Neural cell (in vitro differentiated cells): ENCODE measurements at regions not wholly inside any gene's neighbourhood (a gene's known extent, or its start where the extent isn't known, plus 50 kb on each side); places are given as distances from the start of the nearest gene placed in this dataset.

Experiments
- CTCF ChIP-seq: fragments of 450-650 bp; IDR thresholded peaks from 2 replicates; pipeline ENCODE4 v1.5.1; 2014; ENCODE audit warnings: antibody characterized with exemption, mild to moderate bottlenecking, moderate library complexity; ENCODE audit not compliant: poor library complexity, severe bottlenecking
- EP300 ChIP-seq: fragments of 450-650 bp; conservative IDR thresholded peaks from 2 replicates; pipeline ENCODE4 v1.6.1; 2014; ENCODE audit warnings: antibody characterized with exemption, mild to moderate bottlenecking, moderate library complexity; ENCODE audit not compliant: poor library complexity, severe bottlenecking
- MXI1 ChIP-seq: fragments of 450-650 bp; conservative IDR thresholded peaks from 2 replicates; pipeline ENCODE4 v1.6.1; 2014; ENCODE audit warnings: antibody characterized with exemption, mild to moderate bottlenecking; ENCODE audit not compliant: poor library complexity, severe bottlenecking
- POLR2AphosphoS5 ChIP-seq: IDR thresholded peaks from 2 replicates; pipeline ENCODE4 v1.6.1; 2012
- REST ChIP-seq: IDR thresholded peaks from 2 replicates; pipeline ENCODE4 v1.6.1; 2012; ENCODE audit warnings: borderline replicate concordance
- SMC3 ChIP-seq: fragments of 450-650 bp; conservative IDR thresholded peaks from 2 replicates; pipeline ENCODE4 v1.6.1; 2014; ENCODE audit warnings: antibody characterized with exemption, mild to moderate bottlenecking, moderate library complexity; ENCODE audit not compliant: poor library complexity

- TF ChIP-seq CTCF = no peak
- no peak for TF ChIP-seq MXI1
- TF ChIP-seq REST = no peak
- TF ChIP-seq SMC3 = no peak
- no peak for TF ChIP-seq EP300
- TF ChIP-seq POLR2AphosphoS5 = no peak
Observed at GRCh38 chr6:112781241-112781640, 434.1 kb downstream of the RFPL4B start.
